Vagina (tissue), 2 donors: ENCODE measurements at regions not wholly inside any gene's neighbourhood (a gene's known extent, or its start where the extent isn't known, plus 50 kb on each side); places are given as distances from the start of the nearest gene placed in this dataset.

Source experiments
- DNase-seq, 2 donors: peaks; one replicate each; pipeline ENCODE4 v3.0.0-alpha.2; 2017; ENCODE audit errors: extremely low spot score in 2 of 2
- H3K27ac ChIP-seq: fragments of 200-600 bp; sonication (generic); one replicate; pipeline ENCODE4 v1.5.1; 2019
- H3K27me3 ChIP-seq: fragments of 200-600 bp; sonication (generic); one replicate; pipeline ENCODE4 v1.5.1; 2019
- H3K36me3 ChIP-seq, 2 donors: fragments of 200-600 bp; sonication (generic); one replicate each; pipeline ENCODE4 v1.5.1; 2017 to 2019
- H3K4me1 ChIP-seq: fragments of 200-600 bp; sonication (generic); one replicate; pipeline ENCODE4 v1.5.1; 2019
- H3K4me3 ChIP-seq, 2 donors: fragments of 200-600 bp; sonication (generic); 1 replicate in 1 of 2; 2 replicates in 1 of 2; pipeline ENCODE4 v1.5.1; 2016 to 2019
- H3K9me3 ChIP-seq: fragments of 200-600 bp; sonication (generic); one replicate; pipeline ENCODE4 v1.5.1; 2019
- POLR2A ChIP-seq, 2 donors: fragments of 450-650 bp; IDR thresholded peaks; one replicate each; pipeline ENCODE4 v1.6.1; 2017; ENCODE audit warnings: antibody characterized with exemption in 2 of 2, mild to moderate bottlenecking in 2 of 2, moderate library complexity in 2 of 2
- POLR2AphosphoS5 ChIP-seq, 2 donors: sonication (generic); formaldehyde crosslinking; IDR thresholded peaks; one replicate each; pipeline ENCODE4 v1.9.0; 2017; ENCODE audit warnings: antibody characterized with exemption in 2 of 2, mild to moderate bottlenecking in 2 of 2, low read depth in 1 of 2; ENCODE audit not compliant: insufficient read depth in 1 of 2
- intact Hi-C: fragments of 100-400 bp; cut with DNase I; formaldehyde crosslinking; loops from one replicate; pipeline ENCODE4 v1.15.1; 2023
- TF ChIP-seq, protein P1 (sequence below), 3 experiments: fragments of 450-650 bp in 2 of 3; fragments of 200-600 bp in 1 of 3; sonication (generic) in 1 of 3; IDR thresholded peaks; one replicate each; pipeline ENCODE4 v1.5.1; 2017 to 2019; ENCODE audit warnings: antibody characterized with exemption in 3 of 3, mild to moderate bottlenecking in 2 of 3, moderate library complexity in 2 of 3

DNA sequence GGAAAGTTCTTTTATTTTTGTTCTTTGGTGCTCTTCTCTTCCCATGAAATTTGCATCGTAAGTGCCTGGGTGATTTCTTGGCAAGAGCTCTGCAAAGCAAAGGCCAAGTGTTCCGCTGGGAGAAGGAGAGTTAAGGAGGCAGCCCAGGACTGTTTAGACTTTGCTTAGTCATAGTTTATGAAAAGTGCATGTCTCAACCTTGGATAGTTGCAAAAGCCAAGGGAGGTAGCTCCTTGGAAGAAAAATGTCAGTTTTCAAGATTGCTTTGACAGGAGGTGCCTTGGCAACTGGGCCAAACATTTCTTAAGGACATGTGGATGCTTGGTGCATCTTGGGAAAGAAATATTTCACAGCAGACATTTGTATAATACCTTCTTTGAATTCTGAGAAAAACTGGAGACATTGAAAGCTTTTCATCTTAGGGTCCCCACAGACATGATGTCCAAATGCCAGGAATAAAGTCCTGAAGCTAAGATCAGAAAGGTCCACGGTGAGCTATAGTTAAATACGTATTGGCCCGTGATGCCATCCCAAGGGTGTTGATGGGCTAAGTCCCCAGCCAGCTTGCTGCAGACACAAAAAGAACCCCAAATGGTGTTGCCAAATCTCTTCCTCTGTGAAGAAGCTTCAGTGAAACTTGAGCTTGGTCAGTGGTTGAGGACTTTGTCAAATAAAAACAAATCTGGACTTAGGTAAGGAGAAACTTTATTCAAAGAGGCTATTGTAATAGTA is 96.3 kb upstream of the THUMPD2 start:
- Histone ChIP-seq H3K4me1 (peaks cover 10% of the 10 kb centered on the region), H3K27ac (no peak overlapping the region), H3K36me3 (no peaks in the 10 kb centered on the region), H3K4me3 (no peak overlapping the region), H3K27me3 (no peaks in the 10 kb centered on the region), H3K9me3 (no peaks in the 10 kb centered on the region)
- intact Hi-C loops = no loop called here
- no peak for TF ChIP-seq POLR2A (IDR thresholded peaks at IDR 0.05)
- peak in 1 of 2 donors; percentile 37 for TF ChIP-seq POLR2AphosphoS5 (IDR thresholded peaks at IDR 0.05; ENCODE audit: insufficient read depth in 1 of 2, low read depth in 1 of 2)
- TF ChIP-seq, protein P1, sequence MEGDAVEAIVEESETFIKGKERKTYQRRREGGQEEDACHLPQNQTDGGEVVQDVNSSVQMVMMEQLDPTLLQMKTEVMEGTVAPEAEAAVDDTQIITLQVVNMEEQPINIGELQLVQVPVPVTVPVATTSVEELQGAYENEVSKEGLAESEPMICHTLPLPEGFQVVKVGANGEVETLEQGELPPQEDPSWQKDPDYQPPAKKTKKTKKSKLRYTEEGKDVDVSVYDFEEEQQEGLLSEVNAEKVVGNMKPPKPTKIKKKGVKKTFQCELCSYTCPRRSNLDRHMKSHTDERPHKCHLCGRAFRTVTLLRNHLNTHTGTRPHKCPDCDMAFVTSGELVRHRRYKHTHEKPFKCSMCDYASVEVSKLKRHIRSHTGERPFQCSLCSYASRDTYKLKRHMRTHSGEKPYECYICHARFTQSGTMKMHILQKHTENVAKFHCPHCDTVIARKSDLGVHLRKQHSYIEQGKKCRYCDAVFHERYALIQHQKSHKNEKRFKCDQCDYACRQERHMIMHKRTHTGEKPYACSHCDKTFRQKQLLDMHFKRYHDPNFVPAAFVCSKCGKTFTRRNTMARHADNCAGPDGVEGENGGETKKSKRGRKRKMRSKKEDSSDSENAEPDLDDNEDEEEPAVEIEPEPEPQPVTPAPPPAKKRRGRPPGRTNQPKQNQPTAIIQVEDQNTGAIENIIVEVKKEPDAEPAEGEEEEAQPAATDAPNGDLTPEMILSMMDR (IDR thresholded peaks at IDR 0.05) = no peak
- DNase-seq = no peak

DNA sequence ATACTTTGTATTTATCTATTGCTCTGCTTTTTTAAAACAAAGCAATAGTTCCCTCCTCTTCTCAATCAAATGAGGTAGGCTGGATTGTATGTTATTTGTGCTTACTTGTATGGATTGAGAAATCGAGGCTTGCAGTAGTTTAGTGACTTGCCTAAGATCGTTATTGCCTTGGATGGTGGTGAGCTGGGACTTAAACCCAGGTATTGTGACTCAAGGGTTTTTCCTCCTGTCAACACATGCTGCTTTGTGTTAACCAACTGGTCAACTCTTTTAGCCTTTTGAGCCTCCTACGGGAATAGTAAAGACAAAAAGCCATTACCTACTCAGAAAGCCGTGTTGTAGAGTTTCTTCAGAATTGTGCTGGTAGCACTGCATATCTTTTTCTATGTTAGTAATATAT is 95.2 kb upstream of the THUMPD2 start:
- Histone ChIP-seq H3K9me3 (no peaks in the 10 kb centered on the region), H3K27me3 (no peaks in the 10 kb centered on the region), H3K4me3 (no peak overlapping the region), H3K27ac (no peak overlapping the region), H3K36me3 (no peaks in the 10 kb centered on the region), H3K4me1 (peaks cover 10% of the 10 kb centered on the region)
- no peak for DNase-seq
- TF ChIP-seq POLR2A (IDR thresholded peaks at IDR 0.05) (no peak), POLR2AphosphoS5 (IDR thresholded peaks at IDR 0.05; ENCODE audit: insufficient read depth in 1 of 2, low read depth in 1 of 2) (no peak)
- TF ChIP-seq, protein P1 (IDR thresholded peaks at IDR 0.05) = no peak
- intact Hi-C loops = no loop called here

DNA sequence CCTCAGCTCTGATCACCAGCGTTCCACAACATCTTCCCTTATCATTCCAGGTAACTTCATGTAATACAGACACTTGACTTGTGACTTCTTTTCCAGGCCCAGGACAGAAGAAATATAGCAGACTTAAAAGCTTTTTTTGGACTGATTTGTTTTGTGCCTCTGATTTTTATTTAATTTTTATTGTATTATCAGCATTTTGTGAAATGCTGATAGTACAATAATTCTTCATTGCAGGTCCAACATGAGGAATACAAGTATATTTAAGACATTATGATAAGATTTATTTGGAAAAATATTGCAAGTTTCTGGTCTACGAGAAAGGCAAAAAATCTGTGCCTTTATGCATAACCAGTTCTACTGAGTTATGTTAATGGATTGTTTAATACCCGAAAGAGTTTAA is 94.5 kb upstream of the THUMPD2 start:
- no peaks in the 10 kb centered on the region for H3K36me3 ChIP-seq
- H3K4me3 ChIP-seq = no peak overlapping the region
- no peaks in the 10 kb centered on the region for H3K27me3 ChIP-seq
- H3K4me1 ChIP-seq = peaks cover 10% of the 10 kb centered on the region
- TF ChIP-seq POLR2AphosphoS5 (IDR thresholded peaks at IDR 0.05; ENCODE audit: insufficient read depth in 1 of 2, low read depth in 1 of 2) (no peak), POLR2A (IDR thresholded peaks at IDR 0.05) (no peak)
- no peaks in the 10 kb centered on the region for H3K9me3 ChIP-seq
- H3K27ac ChIP-seq = no peak overlapping the region
- intact Hi-C loops = no loop called here
- DNase-seq = no peak

DNA sequence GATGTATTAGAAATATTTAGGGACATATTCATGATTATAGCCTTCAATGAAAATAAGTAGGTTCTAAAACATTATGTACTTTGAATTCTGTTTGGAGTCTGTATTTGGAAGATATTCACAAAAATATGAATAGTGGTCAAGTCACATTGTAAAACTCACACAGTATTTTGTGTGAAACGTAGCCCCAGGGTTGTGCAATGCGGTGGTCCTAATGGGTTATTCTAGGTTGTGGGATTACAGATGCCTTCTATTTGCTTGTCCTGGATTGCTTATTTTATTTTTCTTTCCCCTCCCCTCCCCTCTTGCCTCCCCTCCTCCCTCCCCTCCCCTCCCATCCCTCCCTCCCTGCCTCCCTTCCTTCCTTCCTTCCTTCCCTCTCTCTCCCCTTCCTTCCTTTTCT is 93.7 kb upstream of the THUMPD2 start:
- Histone ChIP-seq H3K36me3 (no peaks in the 10 kb centered on the region), H3K4me1 (peaks cover 10% of the 10 kb centered on the region), H3K27me3 (no peaks in the 10 kb centered on the region), H3K4me3 (no peak overlapping the region), H3K9me3 (no peaks in the 10 kb centered on the region), H3K27ac (no peak overlapping the region)
- intact Hi-C loops = no loop called here
- TF ChIP-seq POLR2A (IDR thresholded peaks at IDR 0.05) = no peak
- TF ChIP-seq POLR2AphosphoS5 (IDR thresholded peaks at IDR 0.05; ENCODE audit: insufficient read depth in 1 of 2, low read depth in 1 of 2) = no peak
- TF ChIP-seq, protein P1 (IDR thresholded peaks at IDR 0.05) = no peak
- no peak for DNase-seq

DNA sequence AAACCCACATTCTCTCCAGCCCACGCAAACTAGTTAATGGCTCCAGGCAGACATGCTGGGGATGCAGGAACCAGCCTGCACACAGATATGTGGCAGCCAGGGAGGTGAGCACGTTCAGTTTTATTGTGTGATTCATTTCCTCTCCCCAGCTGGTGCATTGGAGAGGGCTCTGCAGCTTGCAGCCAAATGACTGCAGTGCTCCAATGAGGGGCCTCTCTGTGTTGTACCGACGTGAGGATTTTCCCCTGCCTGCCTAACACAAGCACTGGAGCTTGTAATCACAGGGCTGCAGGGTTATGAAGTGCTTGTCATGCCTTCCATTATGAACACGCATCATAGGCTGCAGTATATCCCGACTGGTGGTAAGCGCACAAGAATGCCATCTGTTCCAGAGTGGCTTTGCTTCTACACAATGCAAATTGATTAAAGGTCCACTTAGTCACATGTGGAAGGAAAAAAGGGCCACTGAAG is 92.3 kb upstream of the THUMPD2 start:
- no peak for TF ChIP-seq POLR2A (IDR thresholded peaks at IDR 0.05)
- TF ChIP-seq, protein P1 (IDR thresholded peaks at IDR 0.05) = no peak
- no peak for TF ChIP-seq POLR2AphosphoS5 (IDR thresholded peaks at IDR 0.05; ENCODE audit: insufficient read depth in 1 of 2, low read depth in 1 of 2)
- Histone ChIP-seq H3K4me1 (peaks cover 10% of the 10 kb centered on the region), H3K36me3 (no peaks in the 10 kb centered on the region), H3K4me3 (no peak overlapping the region), H3K9me3 (no peaks in the 10 kb centered on the region), H3K27me3 (no peaks in the 10 kb centered on the region), H3K27ac (no peak overlapping the region)
- no peak for DNase-seq
- intact Hi-C loops = no loop called here
